Gastroesophageal sphincter (tissue), 4 donors: ENCODE measurements at regions not wholly inside any gene's neighbourhood (a gene's known extent, or its start where the extent isn't known, plus 50 kb on each side); places are given as distances from the start of the nearest gene placed in this dataset.

Experiments used
- ATAC-seq: fragments of 150-250 bp; one replicate; pipeline ENCODE4 v1.9.1; 2016; ENCODE audit warnings: mild to moderate bottlenecking, moderate library complexity
- H3K27ac ChIP-seq, 4 donors: fragments of 200-600 bp; sonication (generic) in 3 of 4; 1 replicate in 3 of 4; 2 replicates in 1 of 4; pipeline ENCODE4 v1.5.1; 2016 to 2019
- H3K27me3 ChIP-seq: fragments of 200-600 bp; sonication (generic); one replicate; pipeline ENCODE4 v1.5.1; 2019
- H3K36me3 ChIP-seq, 2 donors: fragments of 200-600 bp; sonication (generic); one replicate each; pipeline ENCODE4 v1.5.1; 2019; ENCODE audit warnings: control low read depth in 1 of 2
- H3K4me1 ChIP-seq, 3 donors: fragments of 200-600 bp; sonication (generic); 1 replicate in 2 of 3; 2 replicates in 1 of 3; pipeline ENCODE4 v1.5.1; 2016 to 2019; ENCODE audit warnings: control low read depth in 2 of 3
- H3K4me3 ChIP-seq, 2 donors: fragments of 200-600 bp; sonication (generic); one replicate each; pipeline ENCODE4 v1.5.1; 2019; ENCODE audit warnings: mild to moderate bottlenecking in 1 of 2, moderate library complexity in 1 of 2
- H3K9me3 ChIP-seq, 3 donors: fragments of 200-600 bp; sonication (generic); one replicate each; pipeline ENCODE4 v1.5.1; 2017 to 2019; ENCODE audit warnings: control low read depth in 2 of 3
- CTCF ChIP-seq, 4 experiments: fragments of 200-600 bp in 2 of 4; fragments of 450-650 bp in 2 of 4; sonication (generic) in 1 of 4; IDR thresholded peaks; one replicate each; pipeline ENCODE4 v1.5.1; 2017 to 2019; ENCODE audit warnings: antibody characterized with exemption in 4 of 4, mild to moderate bottlenecking in 2 of 4, moderate library complexity in 2 of 4
- EP300 ChIP-seq: sonication (generic); formaldehyde crosslinking; IDR thresholded peaks from one replicate; pipeline ENCODE4 v1.6.1; 2017; ENCODE audit warnings: antibody characterized with exemption, mild to moderate bottlenecking
- POLR2A ChIP-seq, 2 donors: fragments of 450-650 bp; IDR thresholded peaks; one replicate each; pipeline ENCODE4 v1.6.1; 2017; ENCODE audit warnings: antibody characterized with exemption in 2 of 2, mild to moderate bottlenecking in 2 of 2, moderate library complexity in 1 of 2
- POLR2AphosphoS5 ChIP-seq: sonication (generic); formaldehyde crosslinking; IDR thresholded peaks from one replicate; pipeline ENCODE4 v1.6.1; 2017; ENCODE audit warnings: antibody characterized with exemption
- WGBS, 2 donors: methylation state at CpG; one replicate each; pipeline ENCODE4 v1.1.5; 2018; ENCODE audit warnings: low coverage in 1 of 2; 5-methylcytosine and 5-hydroxymethylcytosine counted together

GRCh38 chr4:175412746-175413145 is 399.3 kb downstream of the GPM6A start:
- H3K4me1 ChIP-seq, result no peaks in the 10 kb centered on the region
- H3K9me3 ChIP-seq, result peaks cover 0 to 37% (median 0%) of the 10 kb centered on the region in 3 donors
- no peaks in the 10 kb centered on the region for H3K36me3 ChIP-seq
- no peak overlapping the region for H3K27ac ChIP-seq
- no peak for ATAC-seq
- no peak for TF ChIP-seq EP300
- TF ChIP-seq CTCF (IDR thresholded peaks at IDR 0.05), result no peak
- no peak for TF ChIP-seq POLR2A (IDR thresholded peaks at IDR 0.05)
- no peak for TF ChIP-seq POLR2AphosphoS5
- WGBS, 2 donors, result 53 to 55% methylated on average over 1 to 2 of the region's 2 CpGs
- H3K27me3 ChIP-seq, result no peaks in the 10 kb centered on the region
- no peak overlapping the region for H3K4me3 ChIP-seq

- Histone ChIP-seq H3K27ac (no peak overlapping the region), H3K4me1 (no peaks in the 10 kb centered on the region), H3K36me3 (no peaks in the 10 kb centered on the region), H3K4me3 (no peak overlapping the region), H3K9me3 (peaks cover 0 to 37% (median 0%) of the 10 kb centered on the region in 3 donors), H3K27me3 (no peaks in the 10 kb centered on the region)
- ATAC-seq, result no peak
- 82 to 100% methylated on average over 1 to 2 of the region's 5 CpGs for WGBS, 2 donors
- TF ChIP-seq EP300, result no peak
- TF ChIP-seq CTCF (IDR thresholded peaks at IDR 0.05), result no peak
Measured at GRCh38 chr4:175413561-175413960, 398.5 kb downstream of the GPM6A start.

- TF ChIP-seq POLR2AphosphoS5, result no peak
- no peak for TF ChIP-seq POLR2A (IDR thresholded peaks at IDR 0.05)
- TF ChIP-seq EP300, result no peak
- no peak for TF ChIP-seq CTCF (IDR thresholded peaks at IDR 0.05)
- Histone ChIP-seq H3K4me3 (no peak overlapping the region), H3K4me1 (no peaks in the 10 kb centered on the region), H3K36me3 (no peaks in the 10 kb centered on the region), H3K27me3 (no peaks in the 10 kb centered on the region), H3K9me3 (peaks cover 0 to 37% (median 0%) of the 10 kb centered on the region in 3 donors), H3K27ac (no peak overlapping the region)
- WGBS, 2 donors, result 80 to 81% methylated on average over 1 to 2 of the region's 2 CpGs
- ATAC-seq, result no peak
Measured at GRCh38 chr4:175414602-175415001, 397.5 kb downstream of the GPM6A start.

GRCh38 chr4:175418516-175418915 is 393.5 kb downstream of the GPM6A start:
- H3K27me3 ChIP-seq, result no peaks in the 10 kb centered on the region
- no peaks in the 10 kb centered on the region for H3K36me3 ChIP-seq
- no peak overlapping the region for H3K4me3 ChIP-seq
- ATAC-seq, result no peak
- TF ChIP-seq CTCF (IDR thresholded peaks at IDR 0.05) (no peak), POLR2AphosphoS5 (no peak), POLR2A (IDR thresholded peaks at IDR 0.05) (no peak), EP300 (no peak)
- H3K27ac ChIP-seq, result no peak overlapping the region
- H3K9me3 ChIP-seq, result peaks cover 0 to 35% (median 0%) of the 10 kb centered on the region in 3 donors
- WGBS, 2 donors, result 66 to 79% methylated on average over 3 of the region's 3 CpGs
- H3K4me1 ChIP-seq, result no peaks in the 10 kb centered on the region

- H3K9me3 ChIP-seq, result peaks cover 0 to 27% (median 0%) of the 10 kb centered on the region in 3 donors
- H3K4me1 ChIP-seq, result no peaks in the 10 kb centered on the region
- TF ChIP-seq CTCF (IDR thresholded peaks at IDR 0.05) (no peak), POLR2A (IDR thresholded peaks at IDR 0.05) (no peak), EP300 (no peak), POLR2AphosphoS5 (no peak)
- no peak overlapping the region for H3K27ac ChIP-seq
- peak; percentile 71 for ATAC-seq
- H3K4me3 ChIP-seq, result no peak overlapping the region
- 36 to 55% methylated on average over 2 of the region's 2 CpGs for WGBS, 2 donors
- H3K27me3 ChIP-seq, result no peaks in the 10 kb centered on the region
- no peaks in the 10 kb centered on the region for H3K36me3 ChIP-seq
Measured at GRCh38 chr4:175419236-175419718, 392.8 kb downstream of the GPM6A start.
